Activated naive CD4-positive, alpha-beta T cell treated with anti-CD3 and anti-CD28 coated beads, Interleukin-2, amount 50 U/mL, for 72 hours (primary cell): ENCODE measurements at regions not wholly inside any gene's neighbourhood (a gene's known extent, or its start where the extent isn't known, plus 50 kb on each side); places are given as distances from the start of the nearest gene placed in this dataset.
"Not testable (repeated sequence)": the region's sequence is repeated elsewhere in the genome, so short reads cannot be mapped to it uniquely, and the experiment has no call there.

ENCODE experiments used
- ATAC-seq, 2 donors: fragments of 150-1000 bp; cut with Tn5 transposase; 2 replicates each; pipeline ENCODE4 v1.10.0; 2021; ENCODE audit warnings: mild to moderate bottlenecking in 2 of 2, moderate library complexity in 2 of 2
- DNase-seq, 2 donors: peaks; one replicate each; pipeline ENCODE4 v3.0.0; 2021 to 2022; ENCODE audit warnings: low spot score in 2 of 2
- H3K27ac Mint-ChIP-seq, 2 donors: one replicate each; pipeline ENCODE4 v1.8.0; 2022; ENCODE audit warnings: mild to moderate bottlenecking in 2 of 2, mixed read lengths in 2 of 2
- H3K36me3 Mint-ChIP-seq, 2 donors: one replicate each; pipeline ENCODE4 v1.8.0; 2022; ENCODE audit warnings: mixed read lengths in 2 of 2
- H3K9me3 Mint-ChIP-seq, 2 donors: one replicate each; pipeline ENCODE4 v1.8.0; 2022; ENCODE audit warnings: mixed read lengths in 2 of 2

DNA sequence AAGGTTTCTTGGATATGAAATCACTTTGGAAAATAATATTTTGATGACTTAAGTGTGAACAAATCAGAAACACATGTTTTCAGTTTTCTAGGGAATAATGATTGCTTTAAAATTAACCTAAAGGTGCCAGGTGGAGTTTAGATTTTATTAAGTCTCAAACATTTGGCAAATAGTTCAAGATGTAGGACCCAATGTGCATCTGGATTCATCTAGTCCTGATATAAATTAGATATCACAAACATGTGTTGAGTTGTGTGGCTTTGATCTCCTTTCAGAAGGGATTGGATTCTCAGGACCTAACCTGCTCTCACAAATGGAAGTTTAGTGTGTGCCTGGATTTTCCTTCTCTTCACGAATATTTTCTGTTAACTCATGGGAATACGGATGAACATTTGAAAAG, 291.4 kb upstream of the ISL1 start:
- H3K27ac Mint-ChIP-seq = no peak overlapping the region
- H3K9me3 Mint-ChIP-seq = no peaks in the 10 kb centered on the region
- no peaks in the 10 kb centered on the region for H3K36me3 Mint-ChIP-seq
- DNase-seq (no peak), ATAC-seq (no peak)

DNA sequence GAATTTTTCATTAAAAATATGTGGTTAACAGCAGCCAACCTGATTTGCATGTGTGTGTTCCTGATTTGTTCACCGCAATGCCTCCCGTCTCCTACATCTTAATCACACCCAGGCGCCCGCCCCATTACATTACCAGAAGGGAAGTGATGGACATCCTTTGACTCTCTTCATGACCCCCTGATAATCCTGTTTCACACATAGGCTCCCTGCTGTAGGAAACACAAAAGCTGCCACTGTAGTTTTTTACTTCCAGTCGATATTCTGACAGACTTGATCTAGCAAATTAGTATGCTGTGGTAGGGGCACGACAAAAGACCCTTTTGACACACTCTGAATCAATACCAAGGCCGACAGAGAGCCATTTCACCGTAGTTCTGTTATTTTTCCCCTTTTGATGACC, 287.8 kb upstream of the ISL1 start:
- Mint-ChIP-seq H3K36me3 (no peaks in the 10 kb centered on the region), H3K9me3 (peaks cover 0 to 3% of the 10 kb centered on the region in 2 donors), H3K27ac (no peak overlapping the region)
- no peak for ATAC-seq
- DNase-seq = no peak

DNA sequence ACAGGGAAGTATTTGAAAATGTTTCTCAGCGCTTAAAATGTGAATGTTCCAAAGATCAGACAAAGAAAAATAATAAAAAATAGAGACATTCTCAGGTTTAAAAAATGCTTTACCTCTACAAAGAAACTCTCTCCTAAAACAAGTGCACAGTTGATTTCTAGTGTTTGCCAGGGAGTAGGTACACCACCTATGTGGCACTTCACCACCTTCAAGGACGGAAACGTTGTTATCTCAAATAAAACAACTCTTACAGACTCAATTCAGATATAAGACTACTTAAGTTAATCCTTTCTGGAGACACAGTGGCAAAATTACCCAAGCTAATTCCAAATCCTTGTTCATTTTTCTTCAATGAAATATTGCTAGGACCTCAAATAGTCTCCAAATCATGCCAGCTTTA, 286.4 kb upstream of the ISL1 start:
- DNase-seq (no peak), ATAC-seq (no peak)
- H3K36me3 Mint-ChIP-seq = no peaks in the 10 kb centered on the region
- peaks cover 6 to 7% of the 10 kb centered on the region in 2 donors for H3K9me3 Mint-ChIP-seq
- no peak overlapping the region for H3K27ac Mint-ChIP-seq

DNA sequence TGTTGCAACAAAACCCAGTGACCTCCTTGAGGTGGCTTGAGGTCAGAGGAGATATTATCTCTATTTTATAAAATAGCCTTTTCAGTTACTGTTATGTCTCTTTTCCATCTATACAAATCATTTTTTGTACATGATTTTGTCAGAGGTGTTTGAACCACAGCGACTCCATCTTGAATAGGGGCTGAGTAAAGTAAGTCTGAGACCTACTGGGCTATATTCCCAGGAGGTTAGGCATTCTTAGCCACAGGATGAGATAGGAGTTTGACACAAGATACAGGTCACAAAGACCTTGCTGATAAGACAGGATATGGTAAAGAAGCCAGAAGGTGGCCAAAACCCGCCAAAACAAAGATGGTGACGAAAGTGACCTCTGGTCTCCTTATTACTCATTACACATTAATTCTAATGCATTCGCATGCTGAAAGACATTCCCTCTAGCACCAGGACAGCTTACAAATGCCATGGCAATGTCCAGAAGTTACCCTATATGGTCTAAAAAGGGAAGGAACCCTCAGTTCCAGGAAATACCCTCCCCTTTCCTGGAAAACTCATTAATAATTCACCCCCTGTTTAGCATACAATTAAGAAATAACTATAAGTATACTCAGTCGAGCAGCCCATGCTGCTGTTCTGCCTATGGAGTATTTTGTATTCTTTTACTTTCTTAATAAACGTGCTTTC, 283.9 kb upstream of the ISL1 start:
- H3K9me3 Mint-ChIP-seq = peaks cover 6 to 7% of the 10 kb centered on the region in 2 donors
- no peaks in the 10 kb centered on the region for H3K36me3 Mint-ChIP-seq
- DNase-seq (no peak), ATAC-seq (no peak)
- no peak overlapping the region for H3K27ac Mint-ChIP-seq

DNA sequence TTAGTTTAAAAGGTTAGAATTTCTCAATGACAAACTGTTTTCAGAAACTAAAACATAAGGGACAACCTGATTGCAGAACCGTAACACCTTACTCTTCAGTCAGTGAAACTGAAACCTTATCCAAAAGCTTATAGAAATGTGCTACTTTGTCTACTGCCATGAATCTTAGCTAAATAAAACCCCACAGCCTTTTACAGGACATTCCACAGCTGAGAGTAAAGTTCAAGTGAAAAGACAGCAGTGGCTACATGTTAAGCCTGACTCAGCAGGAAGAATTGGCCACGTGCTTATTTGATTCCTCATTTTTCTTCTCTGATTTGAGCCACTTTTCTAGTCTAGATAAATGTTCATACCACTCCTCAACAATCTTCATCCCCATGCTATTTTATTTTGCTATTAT, 278.7 kb upstream of the ISL1 start:
- no peak overlapping the region for H3K27ac Mint-ChIP-seq
- DNase-seq (no peak), ATAC-seq (no peak)
- peaks cover 7 to 16% of the 10 kb centered on the region in 2 donors for H3K9me3 Mint-ChIP-seq
- H3K36me3 Mint-ChIP-seq = no peaks in the 10 kb centered on the region

DNA sequence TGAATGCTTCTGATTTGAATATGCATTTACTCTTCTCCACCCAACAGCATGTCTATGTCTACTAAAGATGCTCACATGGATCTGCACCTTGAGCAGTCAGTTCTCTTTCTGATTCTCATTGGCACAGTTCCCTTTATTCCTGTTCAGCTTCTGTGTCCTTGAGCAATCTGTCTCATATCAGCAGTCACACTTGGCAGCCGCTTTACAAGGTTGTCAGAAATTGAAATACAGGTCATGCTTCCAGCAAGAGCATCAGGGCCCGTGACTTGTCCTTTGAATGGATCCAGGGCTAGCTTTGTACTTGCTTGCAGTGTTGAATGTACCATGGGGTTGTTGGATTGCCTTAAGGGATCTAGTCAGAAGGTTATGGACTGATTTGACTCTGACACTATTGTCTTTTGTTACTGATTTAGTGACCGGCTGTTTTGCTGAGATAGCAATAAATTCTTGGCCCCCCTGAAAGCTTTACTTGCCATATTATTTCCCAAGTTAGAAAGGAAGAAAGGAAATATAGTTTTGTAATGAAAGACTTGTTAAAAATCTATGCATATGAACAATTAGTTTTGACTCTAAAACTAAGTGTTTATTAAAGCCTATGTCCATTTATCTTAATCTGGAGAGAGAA, 273.4 kb upstream of the ISL1 start:
- ATAC-seq (no peak), DNase-seq (no peak)
- no peak overlapping the region for H3K27ac Mint-ChIP-seq
- H3K9me3 Mint-ChIP-seq = peaks cover 0 to 16% of the 10 kb centered on the region in 2 donors
- no peaks in the 10 kb centered on the region for H3K36me3 Mint-ChIP-seq

DNA sequence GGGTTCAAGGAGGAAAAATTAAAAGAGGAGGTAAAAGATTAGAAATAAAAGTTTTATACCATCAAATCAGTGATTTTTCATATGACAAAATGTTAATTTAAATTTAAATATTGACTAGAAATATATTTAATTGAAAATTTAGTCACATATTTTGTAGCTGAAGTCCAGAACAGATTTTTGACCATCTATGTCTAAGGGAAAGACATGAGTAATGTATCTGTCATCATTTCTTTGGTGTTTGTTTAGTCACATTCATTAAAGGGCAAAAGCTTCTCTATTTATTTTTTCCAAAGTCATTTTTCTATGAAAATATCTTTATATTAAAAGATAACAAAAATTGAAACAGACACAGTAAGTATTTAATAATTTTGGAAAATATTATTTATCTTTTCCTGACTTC, 252.0 kb upstream of the ISL1 start:
- Mint-ChIP-seq H3K36me3 (no peaks in the 10 kb centered on the region), H3K9me3 (peaks cover 12 to 21% of the 10 kb centered on the region in 2 donors), H3K27ac (no peak overlapping the region)
- DNase-seq (no peak), ATAC-seq (no peak)

DNA sequence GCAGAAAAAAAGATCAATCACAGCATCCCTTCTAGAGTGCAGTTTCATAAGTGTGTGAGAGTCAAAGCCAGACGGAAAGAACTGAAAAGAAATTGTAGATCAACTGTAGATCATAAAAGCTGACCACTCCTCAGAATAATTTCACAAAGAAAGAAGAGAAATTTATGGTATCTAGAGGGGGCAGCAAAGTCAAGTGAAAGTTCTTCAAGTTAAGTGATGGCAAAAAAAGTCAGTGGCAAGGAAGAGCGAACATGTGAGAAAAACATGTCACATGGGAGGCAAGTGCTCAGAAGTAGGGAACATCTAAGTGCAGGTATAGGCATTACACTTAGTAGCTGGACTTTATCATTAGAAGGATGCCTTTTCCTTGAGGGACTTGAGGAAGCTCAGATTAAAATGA, 245.1 kb upstream of the ISL1 start:
- Mint-ChIP-seq H3K9me3 (peaks cover 24 to 27% of the 10 kb centered on the region in 2 donors), H3K27ac (no peak overlapping the region), H3K36me3 (peaks cover 0 to 12% of the 10 kb centered on the region in 2 donors)
- ATAC-seq (no peak), DNase-seq (no peak)

DNA sequence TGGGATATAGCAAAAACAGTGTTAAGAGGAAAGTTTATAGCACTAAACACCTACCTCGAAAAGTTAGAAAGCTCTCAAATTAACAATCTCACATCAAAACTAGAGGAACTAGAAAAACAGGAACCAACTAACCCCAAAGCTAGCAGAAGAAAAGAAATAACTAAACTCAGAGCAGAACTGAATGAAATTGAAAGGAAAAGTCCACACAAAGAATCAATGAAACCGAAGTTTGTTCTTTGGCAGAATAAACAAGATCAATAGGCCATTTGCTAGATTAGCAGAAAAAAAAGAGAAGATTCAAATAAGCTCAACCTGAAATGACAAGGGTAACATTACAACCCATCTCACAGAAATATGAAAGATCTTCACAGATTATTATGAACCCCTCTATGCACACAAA, 234.8 kb upstream of the ISL1 start:
- Mint-ChIP-seq H3K27ac (no peak overlapping the region), H3K9me3 (peaks cover 16 to 31% of the 10 kb centered on the region in 2 donors), H3K36me3 (peaks cover 0 to 5% of the 10 kb centered on the region in 2 donors)
- DNase-seq (no peak), ATAC-seq (no peak)

DNA sequence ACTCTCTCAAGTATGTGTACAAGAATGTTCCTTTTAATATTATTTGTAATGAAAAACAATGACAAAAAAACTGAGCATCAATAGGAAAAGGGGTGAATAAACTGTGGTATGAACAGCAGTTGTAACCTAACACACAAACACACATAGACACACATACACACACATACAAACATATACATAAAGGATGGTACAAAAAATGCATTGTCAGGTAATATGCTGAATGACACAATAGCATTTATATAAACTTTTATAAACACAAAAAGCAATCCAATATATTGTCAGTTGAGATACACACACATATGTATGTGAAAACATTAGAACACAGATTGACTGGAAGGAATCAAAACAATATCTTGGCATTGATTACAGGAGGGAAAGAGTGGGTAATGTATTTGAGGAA, 227.0 kb upstream of the ISL1 start:
- ATAC-seq = no peak
- peaks cover 0 to 5% of the 10 kb centered on the region in 2 donors for H3K36me3 Mint-ChIP-seq
- no peak overlapping the region for H3K27ac Mint-ChIP-seq
- no peak for DNase-seq
- peaks cover 14 to 24% of the 10 kb centered on the region in 2 donors for H3K9me3 Mint-ChIP-seq

DNA sequence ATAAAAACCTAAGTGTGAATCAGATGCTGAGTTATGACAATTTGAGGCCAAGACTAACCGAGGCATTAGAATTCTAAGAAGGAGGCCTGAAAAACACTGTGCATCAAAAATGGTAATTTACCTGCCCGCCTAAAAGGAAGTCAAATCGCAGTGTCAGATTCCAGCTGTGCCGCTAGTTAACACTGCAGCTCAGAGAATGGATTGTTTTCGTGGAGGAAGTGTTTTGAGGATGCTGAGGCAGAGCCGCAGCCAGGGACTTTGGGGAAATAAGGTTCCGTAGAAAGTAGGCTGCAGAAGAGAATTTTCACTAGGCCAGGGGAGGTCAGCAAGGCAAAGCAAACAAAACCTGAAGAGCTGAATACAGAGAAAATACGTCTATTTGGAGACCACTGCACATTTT, 226.4 kb upstream of the ISL1 start:
- Mint-ChIP-seq H3K27ac (no peak overlapping the region), H3K36me3 (peaks cover 0 to 5% of the 10 kb centered on the region in 2 donors), H3K9me3 (peaks cover 17 to 23% of the 10 kb centered on the region in 2 donors)
- DNase-seq (no peak), ATAC-seq (no peak)

DNA sequence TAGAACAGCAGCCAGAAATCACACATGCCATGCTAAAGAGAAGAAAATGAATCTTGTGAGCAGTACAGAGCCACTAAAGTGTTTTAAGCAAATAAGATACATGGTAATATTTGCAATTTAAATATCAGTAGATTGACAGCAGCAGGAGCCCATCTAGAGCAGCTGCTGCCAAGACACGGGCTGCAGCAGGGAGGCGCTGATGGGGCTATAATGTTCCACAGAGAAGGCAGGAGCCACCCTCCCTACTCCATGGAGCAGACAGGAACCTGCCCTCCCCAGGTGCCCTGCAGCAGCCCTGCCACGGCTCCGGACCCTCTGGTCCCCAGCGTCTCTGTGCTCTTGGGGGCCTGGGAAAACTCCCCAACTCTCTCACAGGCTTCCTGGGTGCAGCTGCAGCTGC, 224.1 kb upstream of the ISL1 start:
- peaks cover 0 to 16% of the 10 kb centered on the region in 2 donors for H3K36me3 Mint-ChIP-seq
- H3K9me3 Mint-ChIP-seq = peaks cover 24 to 31% of the 10 kb centered on the region in 2 donors
- DNase-seq = no peak
- no peak for ATAC-seq
- H3K27ac Mint-ChIP-seq = no peak overlapping the region

DNA sequence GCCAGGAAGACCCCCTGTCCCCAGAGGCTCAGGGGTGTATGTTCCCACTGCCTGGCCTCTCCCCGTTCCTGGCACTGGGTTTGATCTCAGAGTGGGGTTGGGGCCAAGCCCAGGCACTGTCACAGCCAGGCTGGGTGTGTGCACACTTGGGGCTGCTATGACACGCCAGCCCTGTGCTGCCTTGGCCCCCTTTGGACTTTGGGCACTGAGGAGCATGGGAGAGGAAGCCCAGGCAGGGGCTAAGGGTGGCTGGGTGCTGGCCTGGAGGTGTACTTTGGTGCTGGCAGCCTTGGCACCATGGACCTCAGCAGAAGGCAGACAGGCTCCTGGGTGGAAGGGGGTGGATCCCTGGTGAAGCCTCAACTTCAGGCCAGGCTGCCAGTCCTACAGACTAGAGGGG, 223.6 kb upstream of the ISL1 start:
- peaks cover 20 to 27% of the 10 kb centered on the region in 2 donors for H3K9me3 Mint-ChIP-seq
- no peak for ATAC-seq

DNA sequence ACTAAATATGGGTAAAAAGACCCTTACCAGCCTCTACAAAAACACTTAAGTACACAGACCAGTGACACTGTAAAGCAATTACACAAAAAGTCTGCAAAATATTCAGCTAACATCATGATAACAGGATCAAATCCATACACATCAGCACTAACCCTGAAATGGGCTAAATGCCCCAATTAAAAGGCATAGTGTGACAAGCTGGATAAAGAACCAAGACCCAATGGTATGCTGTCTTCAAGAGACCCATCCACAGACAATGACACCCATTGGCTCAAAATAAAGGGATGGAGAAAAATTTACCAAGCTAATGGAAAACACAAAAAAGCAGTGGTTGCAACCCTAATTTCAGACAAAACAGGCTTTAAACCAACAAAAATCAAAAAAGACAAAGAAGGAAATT, 221.0 kb upstream of the ISL1 start:
- ATAC-seq (no peak), DNase-seq (no peak)
- no peak overlapping the region for H3K27ac Mint-ChIP-seq
- H3K9me3 Mint-ChIP-seq = peaks cover 24 to 40% of the 10 kb centered on the region in 2 donors
- H3K36me3 Mint-ChIP-seq = peaks cover 0 to 16% of the 10 kb centered on the region in 2 donors

More for the DNA sequence above, 223.6 kb upstream of the ISL1 start:
- H3K36me3 Mint-ChIP-seq = peaks cover 0 to 16% of the 10 kb centered on the region in 2 donors
- H3K27ac Mint-ChIP-seq = no peak overlapping the region
- DNase-seq = no peak

DNA sequence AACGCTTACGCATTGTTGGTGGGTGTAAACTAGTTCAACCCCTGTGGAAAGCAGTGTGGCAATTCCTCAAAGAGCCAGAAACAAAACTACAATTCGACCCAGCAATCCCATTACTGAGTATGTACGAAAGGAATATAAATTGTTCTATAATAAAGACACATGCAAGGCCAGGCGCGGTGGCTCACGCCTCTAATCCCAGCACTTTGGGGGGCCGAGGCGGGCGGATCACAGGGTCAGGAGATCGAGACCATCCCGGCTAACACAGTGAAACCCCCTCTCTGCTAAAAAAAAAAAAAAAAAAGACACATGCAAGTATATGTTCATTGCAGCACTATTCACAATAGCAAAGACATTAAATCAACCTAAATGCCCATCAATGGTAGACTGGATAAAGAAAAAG, 217.6 kb upstream of the ISL1 start:
- not testable (repeated sequence) for H3K27ac Mint-ChIP-seq, ATAC-seq, DNase-seq
- Mint-ChIP-seq H3K9me3 (peaks cover 28 to 34% of the 10 kb centered on the region in 2 donors), H3K36me3 (peaks cover 0 to 14% of the 10 kb centered on the region in 2 donors)

DNA sequence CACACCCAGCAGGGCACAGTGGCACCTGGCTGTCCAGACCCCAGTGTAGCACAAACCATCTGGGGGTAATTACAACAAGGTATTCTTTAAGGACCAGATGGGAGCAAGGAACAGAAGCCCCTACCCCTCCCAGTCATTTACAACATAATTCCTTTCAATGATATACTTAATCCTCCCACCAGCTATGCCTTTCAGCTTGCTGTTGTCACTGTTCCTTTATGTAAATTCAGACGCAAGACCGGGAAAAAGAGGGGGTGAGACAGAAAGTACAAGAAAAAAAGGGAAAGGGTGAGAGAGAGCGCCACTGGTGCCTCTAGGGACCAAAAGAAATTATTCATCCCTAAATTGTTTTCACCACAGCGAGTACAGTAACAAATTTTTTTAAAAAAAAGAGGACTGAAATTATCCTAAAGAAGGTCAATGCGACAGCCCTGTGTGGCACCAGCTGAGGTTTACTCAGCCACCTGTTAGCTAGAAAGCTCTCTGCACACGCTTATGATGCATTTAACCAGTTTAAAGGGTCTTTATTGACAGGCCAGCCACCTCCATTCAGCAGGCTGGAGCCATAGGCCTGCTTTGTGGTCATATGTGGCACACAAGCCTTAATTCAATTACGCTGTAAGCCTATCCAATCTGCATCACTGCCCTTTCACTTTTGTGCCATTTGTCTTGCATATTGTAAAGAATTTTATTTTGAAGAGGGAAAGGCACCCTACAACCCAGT, 210.2 kb upstream of the ISL1 start:
- no peaks in the 10 kb centered on the region for H3K36me3 Mint-ChIP-seq
- DNase-seq (no peak), ATAC-seq (no peak)
- peaks cover 0 to 3% of the 10 kb centered on the region in 2 donors for H3K9me3 Mint-ChIP-seq
- no peak overlapping the region for H3K27ac Mint-ChIP-seq

DNA sequence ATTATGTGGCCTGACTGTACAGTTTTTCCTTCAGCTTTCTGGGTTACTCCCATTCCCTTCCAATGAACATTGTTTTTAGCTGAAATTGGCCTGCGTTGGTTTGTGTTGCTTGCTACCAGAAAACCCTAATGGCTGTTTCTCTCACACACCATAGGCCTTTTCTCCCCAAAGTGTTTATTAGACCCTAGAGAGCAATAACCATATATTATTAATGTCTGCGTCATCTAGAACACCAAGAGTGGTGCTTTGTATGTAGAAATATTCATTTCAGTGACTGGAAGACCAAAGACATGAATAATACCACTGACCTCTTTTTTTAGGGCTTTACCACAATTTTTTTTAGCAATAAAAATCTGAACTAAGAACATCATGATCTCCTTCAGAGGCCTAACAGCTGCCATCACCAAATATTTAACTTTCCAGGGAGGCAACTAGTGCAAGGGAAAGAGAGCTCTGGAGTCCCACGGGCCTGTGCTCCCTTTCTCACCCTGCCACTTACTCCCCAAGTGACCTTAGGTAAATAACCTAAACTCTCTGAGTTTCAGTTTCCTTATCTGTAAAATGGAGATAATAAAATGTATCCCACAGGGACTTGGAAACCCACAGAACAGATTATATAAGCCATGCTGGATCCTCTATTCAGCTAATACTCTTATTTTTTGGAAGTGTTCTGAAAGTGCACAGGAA, 201.9 kb upstream of the ISL1 start:
- H3K27ac Mint-ChIP-seq = no peak overlapping the region
- H3K9me3 Mint-ChIP-seq = no peaks in the 10 kb centered on the region
- ATAC-seq (no peak), DNase-seq (no peak)
- no peaks in the 10 kb centered on the region for H3K36me3 Mint-ChIP-seq
